Small intestine (tissue), 7 donors: ENCODE measurements at regions not wholly inside any gene's neighbourhood (a gene's known extent, or its start where the extent isn't known, plus 50 kb on each side); places are given as distances from the start of the nearest gene placed in this dataset.
"Not testable (repeated sequence)": the region's sequence is repeated elsewhere in the genome, so short reads cannot be mapped to it uniquely, and the experiment has no call there.

Experiments used
- DNase-seq, 2 donors: peaks; one replicate each; pipeline versions ENCODE4 v3.0.0 to v3.0.0-alpha.2; 2013
- FAIRE-seq: peaks from 2 replicates; lab custom pipeline; 2012; peaks lifted over from hg19 to GRCh38; lab: Jason Lieb, UNC
- H3K27ac ChIP-seq, 3 donors: one replicate each; pipeline ENCODE4 v1.5.1; 2013; ENCODE audit warnings: low read length in 2 of 3, mild to moderate bottlenecking in 2 of 3, control low read depth in 1 of 3, inconsistent platforms in 1 of 3, low read depth in 1 of 3, moderate library complexity in 1 of 3
- H3K27me3 ChIP-seq, 3 donors: one replicate each; pipeline ENCODE4 v1.6.1; 2013; ENCODE audit warnings: low read length in 3 of 3, inconsistent platforms in 1 of 3; ENCODE audit not compliant: control insufficient read depth in 3 of 3, insufficient read depth in 3 of 3
- H3K36me3 ChIP-seq, 3 donors: one replicate each; pipeline ENCODE4 v1.6.1; 2013; ENCODE audit warnings: low read length in 3 of 3, inconsistent platforms in 1 of 3, low read depth in 1 of 3, mild to moderate bottlenecking in 1 of 3, moderate library complexity in 1 of 3; ENCODE audit not compliant: control insufficient read depth in 3 of 3, insufficient read depth in 2 of 3
- H3K4me1 ChIP-seq, 3 donors: one replicate each; pipeline ENCODE4 v1.6.1; 2013; ENCODE audit warnings: low read length in 2 of 3, inconsistent platforms in 1 of 3, low read depth in 1 of 3, mild to moderate bottlenecking in 1 of 3, moderate library complexity in 1 of 3; ENCODE audit not compliant: control insufficient read depth in 3 of 3, insufficient read depth in 2 of 3
- H3K4me3 ChIP-seq, 3 donors: one replicate each; pipeline ENCODE4 v1.5.1; 2013; ENCODE audit warnings: low read length in 3 of 3, control low read depth in 1 of 3, inconsistent platforms in 1 of 3, low read depth in 1 of 3, mild to moderate bottlenecking in 1 of 3, moderate library complexity in 1 of 3
- H3K9me3 ChIP-seq, 2 donors: one replicate each; pipeline ENCODE4 v1.6.1; 2013; ENCODE audit warnings: low read depth in 1 of 2, low read length in 1 of 2; ENCODE audit not compliant: control insufficient read depth in 2 of 2, insufficient read depth in 1 of 2
- WGBS, 3 donors: extraction: QIAGEN DNeasy Blood & Tissue Kit; methylation state at CpG; one replicate each; pipeline ENCODE4 v1.1.7; 2013; 5-methylcytosine and 5-hydroxymethylcytosine counted together
- donor health status: healthy with polysubstance abuse.
- donor health status: control.
- donor health status: control.
- donor health status: Bipolar disorder and iron deficiency.
- donor health status: healthy.

DNA sequence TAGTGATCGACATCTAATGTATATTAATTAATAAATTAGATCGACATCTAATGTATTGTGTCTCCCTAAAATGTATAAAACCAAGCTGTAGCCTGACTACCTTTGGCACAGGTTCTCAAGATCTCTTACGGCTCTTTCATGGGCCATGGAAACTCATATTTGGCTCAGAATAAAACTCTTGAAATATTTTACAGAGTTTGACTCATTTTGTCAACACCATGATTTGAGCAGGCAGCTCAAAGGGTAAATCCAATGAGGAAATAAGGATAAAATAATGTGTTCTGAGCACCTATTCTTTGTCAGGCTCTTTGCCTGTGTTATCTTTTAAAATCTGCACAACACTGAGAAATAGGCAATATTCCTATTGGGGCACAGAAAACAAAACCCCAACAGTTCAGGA, 223.4 kb upstream of the DUSP10 start:
- no peak overlapping the region for H3K4me3 ChIP-seq
- H3K4me1 ChIP-seq, result no peaks in the 10 kb centered on the region
- DNase-seq (no peak), FAIRE-seq (no peak)
- no peaks in the 10 kb centered on the region for H3K27me3 ChIP-seq
- no peak overlapping the region for H3K27ac ChIP-seq
- 56 to 78% (median 72%) methylated on average over 3 of the region's 3 CpGs for WGBS, 3 donors
- H3K9me3 ChIP-seq, result no peaks in the 10 kb centered on the region
- no peaks in the 10 kb centered on the region for H3K36me3 ChIP-seq

DNA sequence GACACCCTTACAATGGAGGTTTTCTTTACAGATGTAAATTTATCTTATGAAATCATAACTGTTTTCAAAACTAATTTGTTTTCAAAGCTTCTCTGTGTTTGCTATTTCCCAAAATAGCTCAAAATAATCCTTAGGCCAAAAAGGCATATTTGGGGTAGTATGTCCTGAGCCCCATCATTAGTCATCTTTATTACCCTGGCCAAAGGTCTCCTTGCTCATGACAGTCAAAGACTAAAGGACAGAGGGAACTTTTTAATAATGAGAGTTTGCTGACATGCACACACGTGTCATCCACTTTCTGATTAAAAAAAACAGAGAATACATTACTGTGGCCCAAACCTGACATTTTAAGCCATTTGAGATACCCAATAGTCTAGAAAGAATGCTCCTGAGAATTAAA, 221.9 kb upstream of the DUSP10 start:
- FAIRE-seq (no peak), DNase-seq (no peak)
- Histone ChIP-seq H3K4me3 (no peak overlapping the region), H3K4me1 (no peaks in the 10 kb centered on the region), H3K27ac (no peak overlapping the region), H3K36me3 (no peaks in the 10 kb centered on the region), H3K9me3 (no peaks in the 10 kb centered on the region), H3K27me3 (no peaks in the 10 kb centered on the region)
- WGBS, 3 donors, result 21 to 57% (median 34%) methylated on average over 1 of the region's 1 CpG

DNA sequence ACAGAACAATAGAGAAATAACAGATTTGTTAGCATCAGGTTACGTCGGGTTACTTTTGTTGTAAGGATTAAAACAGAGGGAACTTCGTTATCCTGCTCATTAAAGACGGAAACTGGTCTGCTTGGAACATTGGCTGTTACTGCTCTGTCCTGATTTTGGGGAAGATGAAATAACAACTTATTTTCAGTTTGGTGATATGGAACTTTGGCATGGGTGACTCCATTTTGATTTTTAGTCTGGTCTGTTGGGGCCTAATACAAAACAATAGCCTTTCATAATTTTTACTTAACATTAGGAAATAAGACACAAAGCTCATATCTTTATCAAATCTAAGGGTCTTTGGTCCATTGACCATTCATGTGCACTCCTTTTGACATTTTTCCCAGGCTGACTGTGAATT, 220.5 kb upstream of the DUSP10 start:
- Histone ChIP-seq H3K27ac (no peak overlapping the region), H3K27me3 (no peaks in the 10 kb centered on the region), H3K4me3 (no peak overlapping the region), H3K4me1 (no peaks in the 10 kb centered on the region), H3K36me3 (no peaks in the 10 kb centered on the region), H3K9me3 (no peaks in the 10 kb centered on the region)
- DNase-seq, result no peak
- FAIRE-seq, result no peak
- 90 to 95% (median 93%) methylated on average over 4 of the region's 4 CpGs for WGBS, 3 donors

DNA sequence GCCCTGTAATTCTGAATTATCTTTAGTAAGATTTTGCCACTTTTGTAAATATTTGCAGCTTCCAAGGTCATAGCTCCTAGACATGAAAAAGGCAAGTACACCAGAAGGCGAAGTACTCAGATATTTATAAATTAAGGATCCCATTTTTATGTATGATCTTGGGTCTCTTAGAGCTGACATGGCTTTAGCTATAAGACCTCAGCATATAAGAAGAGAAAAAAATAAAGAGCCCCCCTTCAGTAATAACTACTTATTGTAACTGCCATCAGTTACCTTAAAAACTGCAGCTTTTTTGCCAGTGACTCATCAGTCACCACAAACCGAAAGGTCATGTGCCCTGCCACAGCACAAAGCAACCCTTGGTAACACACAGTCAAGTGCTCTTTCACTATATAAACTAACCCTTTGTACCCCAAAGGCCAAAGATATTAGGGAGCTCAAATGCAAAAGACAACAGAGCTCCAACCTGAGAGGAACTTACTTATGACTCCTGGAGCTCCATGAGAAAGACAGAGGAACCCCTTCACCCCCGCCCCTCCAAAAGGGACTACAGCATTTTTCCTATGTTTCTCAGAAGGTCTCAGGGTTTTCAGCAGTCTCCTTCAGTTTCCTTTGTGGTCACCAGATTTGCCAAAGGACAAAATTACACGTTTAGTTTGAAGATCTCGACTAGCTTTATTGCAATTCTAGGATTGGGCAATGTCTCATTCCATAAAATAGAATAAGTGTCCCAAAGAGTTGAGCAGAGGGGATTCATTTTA, 219.8 kb upstream of the DUSP10 start:
- Histone ChIP-seq H3K4me1 (no peaks in the 10 kb centered on the region), H3K9me3 (no peaks in the 10 kb centered on the region), H3K36me3 (no peaks in the 10 kb centered on the region), H3K27ac (no peak overlapping the region), H3K27me3 (no peaks in the 10 kb centered on the region), H3K4me3 (no peak overlapping the region)
- 47 to 57% (median 56%) methylated on average over 5 of the region's 5 CpGs for WGBS, 3 donors
- DNase-seq, result peak; percentile 5 to 24
- FAIRE-seq, result no peak

DNA sequence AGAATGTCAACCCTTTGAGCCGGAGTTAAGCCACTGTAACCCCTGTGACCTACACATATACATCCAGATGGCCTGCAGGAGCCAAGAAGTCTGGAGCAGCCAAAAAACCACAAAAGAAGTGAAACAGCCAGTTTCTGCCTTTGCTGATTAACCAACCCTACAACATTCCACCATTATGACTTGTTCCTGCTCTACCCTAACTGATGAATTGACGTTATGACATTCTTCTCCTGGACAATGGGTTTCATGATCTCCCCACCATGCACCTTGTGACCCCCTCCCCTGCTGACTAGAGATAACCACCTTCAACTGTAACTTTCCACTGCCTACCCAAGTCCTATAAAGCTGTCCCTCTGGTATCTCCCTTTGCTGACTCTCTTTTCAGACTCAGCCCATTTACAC, 216.3 kb upstream of the DUSP10 start:
- H3K4me3 ChIP-seq, FAIRE-seq, DNase-seq, H3K27me3 ChIP-seq, H3K9me3 ChIP-seq, H3K27ac ChIP-seq, H3K36me3 ChIP-seq, H3K4me1 ChIP-seq: not testable (repeated sequence)
- WGBS, 3 donors, result 61 to 78% (median 74%) methylated on average over 2 of the region's 2 CpGs

DNA sequence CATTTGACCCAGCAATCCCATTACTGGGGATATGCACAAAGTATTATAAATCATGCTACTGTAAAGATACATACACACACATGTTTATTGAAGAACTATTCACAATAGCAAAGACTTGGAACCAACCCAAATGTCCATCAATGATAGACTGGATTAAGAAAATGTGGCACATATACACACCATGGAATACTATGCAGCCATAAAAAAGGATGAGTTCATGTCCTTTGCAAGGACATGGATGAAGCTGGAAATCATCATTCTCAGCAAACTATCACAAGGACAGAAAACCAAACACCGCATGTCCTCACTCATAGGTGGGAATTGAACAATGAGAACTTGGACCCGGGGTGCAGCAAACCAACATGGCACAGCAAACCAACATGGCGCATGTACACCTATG, 215.5 kb upstream of the DUSP10 start:
- H3K27me3 ChIP-seq, DNase-seq, H3K36me3 ChIP-seq, H3K27ac ChIP-seq, FAIRE-seq, H3K4me3 ChIP-seq, H3K9me3 ChIP-seq, H3K4me1 ChIP-seq: not testable (repeated sequence)
- WGBS, 3 donors, result 96 to 99% (median 97%) methylated on average over 3 of the region's 3 CpGs

DNA sequence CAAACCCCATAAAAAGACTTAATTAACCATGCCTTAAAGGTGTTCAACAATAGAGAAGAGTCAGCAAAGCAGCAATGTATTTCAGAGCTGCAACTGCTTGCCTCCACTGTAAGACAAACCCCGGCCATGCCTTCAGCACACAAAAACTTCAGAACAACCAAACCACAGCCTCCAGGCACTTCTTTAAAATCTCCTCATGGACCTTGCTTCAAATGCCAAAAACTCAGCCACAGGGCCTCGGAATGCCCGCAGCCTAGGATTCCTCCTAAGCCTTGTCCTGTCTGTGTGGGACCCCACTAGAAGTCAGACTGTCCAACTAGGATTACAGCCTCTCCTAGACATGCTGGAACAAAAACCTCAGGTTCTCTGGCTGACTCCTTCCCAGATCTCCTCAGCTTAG, 208.1 kb upstream of the DUSP10 start:
- Histone ChIP-seq H3K27me3 (no peaks in the 10 kb centered on the region), H3K36me3 (no peaks in the 10 kb centered on the region), H3K27ac (no peak overlapping the region), H3K4me3 (no peak overlapping the region), H3K4me1 (no peaks in the 10 kb centered on the region), H3K9me3 (peaks cover 0 to 3% of the 10 kb centered on the region in 2 donors)
- 80 to 93% (median 91%) methylated on average over 3 of the region's 3 CpGs for WGBS, 3 donors
- no peak for DNase-seq
- FAIRE-seq, result no peak

DNA sequence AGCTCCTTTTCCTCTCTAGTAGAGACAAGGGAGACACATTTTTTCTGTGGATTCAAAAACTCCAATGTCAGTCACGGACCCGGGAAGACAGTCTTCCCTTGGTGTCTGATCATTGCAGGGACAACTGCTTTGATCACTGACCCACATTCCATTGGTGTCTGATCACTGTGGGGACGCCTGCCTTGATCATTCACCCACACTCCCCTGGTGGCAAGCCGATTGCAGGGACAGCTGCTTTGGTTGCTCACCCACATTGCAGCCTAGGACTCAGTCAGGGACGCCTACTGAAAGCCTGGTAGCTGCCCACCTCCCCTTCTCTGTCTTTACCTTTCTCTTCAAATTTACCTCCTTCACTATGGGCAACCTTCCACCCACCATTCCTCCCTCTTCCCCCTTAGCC, 206.6 kb upstream of the DUSP10 start:
- no peak overlapping the region for H3K4me3 ChIP-seq
- no peak for DNase-seq
- FAIRE-seq, result no peak
- no peaks in the 10 kb centered on the region for H3K4me1 ChIP-seq
- peaks cover 0 to 3% of the 10 kb centered on the region in 2 donors for H3K9me3 ChIP-seq
- H3K27ac ChIP-seq, result no peak overlapping the region
- H3K27me3 ChIP-seq, result no peaks in the 10 kb centered on the region
- no peaks in the 10 kb centered on the region for H3K36me3 ChIP-seq
- WGBS, 3 donors, result 73 to 88% (median 75%) methylated on average over 5 of the region's 5 CpGs

DNA sequence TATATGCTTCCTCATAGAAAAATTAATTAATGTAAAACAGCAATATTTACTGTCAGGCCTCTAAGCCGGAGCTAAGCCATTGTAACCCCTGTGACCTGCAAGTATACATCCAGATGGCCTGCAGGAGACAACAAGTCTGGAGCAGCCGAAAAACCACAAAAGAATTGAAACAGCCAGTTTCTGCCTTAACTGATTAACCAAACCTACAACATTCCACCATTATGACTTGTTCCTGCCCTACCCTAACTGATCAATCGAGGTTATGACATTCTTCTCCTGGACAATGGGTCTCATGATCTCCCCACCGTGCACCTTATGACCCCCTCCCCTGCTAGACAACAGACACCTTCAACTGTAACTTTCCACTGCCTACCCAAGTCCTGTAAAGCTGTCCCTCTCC, 205.8 kb upstream of the DUSP10 start:
- H3K36me3 ChIP-seq, result no peaks in the 10 kb centered on the region
- H3K27ac ChIP-seq, result no peak overlapping the region
- DNase-seq, result no peak
- WGBS, 3 donors, result 67 to 80% (median 73%) methylated on average over 4 of the region's 4 CpGs
- no peak overlapping the region for H3K4me3 ChIP-seq
- H3K4me1 ChIP-seq, result no peaks in the 10 kb centered on the region
- H3K27me3 ChIP-seq, result no peaks in the 10 kb centered on the region
- no peak for FAIRE-seq
- peaks cover 0 to 3% of the 10 kb centered on the region in 2 donors for H3K9me3 ChIP-seq
